HG03097 (cell line): ENCODE measurements at regions not wholly inside any gene's neighbourhood (a gene's known extent, or its start where the extent isn't known, plus 50 kb on each side); places are given as distances from the start of the nearest gene placed in this dataset.
"Not testable (repeated sequence)": the region's sequence is repeated elsewhere in the genome, so short reads cannot be mapped to it uniquely, and the experiment has no call there.

ENCODE experiments used
- ATAC-seq: cut with Tn5 transposase; IDR thresholded peaks from one replicate; pipeline ENCODE4 v1.9.1; 2021; ENCODE audit not compliant: unreplicated experiment, low FRiP score

DNA sequence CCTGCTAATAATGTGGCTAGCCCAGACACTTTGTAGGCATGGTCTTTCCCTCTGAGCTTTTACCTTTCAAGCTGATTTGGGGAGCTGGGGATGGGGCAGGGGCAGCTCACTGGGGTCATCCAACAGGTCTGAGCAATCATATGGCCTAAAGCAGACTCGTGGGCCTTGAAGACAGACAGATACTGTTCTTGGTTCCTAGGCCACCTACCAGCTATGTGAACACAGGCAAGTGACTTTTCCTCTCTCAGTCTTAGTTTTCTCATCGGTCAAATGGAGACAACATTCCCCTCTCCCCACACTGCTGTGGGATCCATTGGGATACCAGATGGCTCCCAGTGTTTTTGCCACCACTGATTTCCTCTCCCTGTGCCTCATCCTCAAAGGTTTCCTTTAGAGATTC, 181.8 kb downstream of the RRAGC start:
- no peak for ATAC-seq

DNA sequence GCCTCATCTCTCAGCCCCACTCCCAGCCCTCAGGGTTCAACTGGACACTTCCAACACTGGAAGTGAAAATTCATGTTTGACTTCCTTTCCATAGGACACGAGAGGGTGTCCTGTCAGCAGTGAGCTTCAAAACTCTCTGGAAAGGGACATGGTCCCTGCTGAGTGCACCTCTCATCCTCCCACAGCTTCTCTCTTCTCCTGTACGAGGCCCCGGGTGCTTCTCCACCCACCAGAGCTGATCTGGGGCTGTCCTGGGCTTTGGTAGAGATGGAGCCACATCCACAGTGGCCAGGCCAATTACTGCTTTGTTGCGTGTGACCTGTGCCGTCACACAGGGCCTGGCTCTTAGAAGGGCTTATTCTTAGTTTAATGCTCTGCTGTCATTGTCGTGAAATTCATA, 182.3 kb downstream of the RRAGC start:
- no peak for ATAC-seq

DNA sequence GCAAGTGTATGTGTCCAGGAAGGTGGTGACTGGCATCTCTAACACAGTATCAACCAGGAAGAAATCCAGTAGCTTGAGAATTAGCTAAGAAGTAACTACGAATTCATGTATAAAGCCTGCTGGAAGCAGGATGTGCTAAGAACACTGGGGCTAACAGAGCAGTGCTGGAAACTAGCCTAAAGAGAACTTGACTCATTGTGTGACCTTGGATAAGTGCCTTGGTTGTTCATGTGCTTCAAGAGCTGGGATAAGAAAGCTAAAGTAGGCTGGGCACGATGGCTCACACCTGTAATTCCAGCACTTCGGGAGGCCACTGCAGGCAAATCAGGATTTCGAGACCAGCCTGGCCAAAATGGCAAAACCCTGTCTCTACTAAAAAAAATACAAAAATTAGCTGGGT, 186.9 kb downstream of the RRAGC start:
- no peak for ATAC-seq

DNA sequence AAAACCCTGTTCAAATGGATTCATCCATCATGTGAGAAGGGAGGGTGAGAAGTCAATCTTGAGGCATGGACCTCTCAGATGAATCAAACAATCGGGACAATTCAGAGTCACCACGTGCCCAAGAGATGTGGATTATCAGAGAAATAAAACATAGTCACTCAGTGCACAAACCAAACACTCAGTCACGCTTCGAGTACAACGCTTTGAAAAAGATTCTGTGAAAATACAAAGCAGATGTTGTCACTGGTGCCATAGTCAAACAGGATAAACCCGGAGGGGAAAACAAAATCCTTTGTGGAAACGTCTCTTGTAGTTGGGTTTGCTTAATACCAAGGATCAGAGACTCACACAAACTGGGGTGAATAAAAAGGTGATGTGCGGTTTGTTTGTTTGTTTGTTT, 188.4 kb downstream of the RRAGC start:
- no peak for ATAC-seq

DNA sequence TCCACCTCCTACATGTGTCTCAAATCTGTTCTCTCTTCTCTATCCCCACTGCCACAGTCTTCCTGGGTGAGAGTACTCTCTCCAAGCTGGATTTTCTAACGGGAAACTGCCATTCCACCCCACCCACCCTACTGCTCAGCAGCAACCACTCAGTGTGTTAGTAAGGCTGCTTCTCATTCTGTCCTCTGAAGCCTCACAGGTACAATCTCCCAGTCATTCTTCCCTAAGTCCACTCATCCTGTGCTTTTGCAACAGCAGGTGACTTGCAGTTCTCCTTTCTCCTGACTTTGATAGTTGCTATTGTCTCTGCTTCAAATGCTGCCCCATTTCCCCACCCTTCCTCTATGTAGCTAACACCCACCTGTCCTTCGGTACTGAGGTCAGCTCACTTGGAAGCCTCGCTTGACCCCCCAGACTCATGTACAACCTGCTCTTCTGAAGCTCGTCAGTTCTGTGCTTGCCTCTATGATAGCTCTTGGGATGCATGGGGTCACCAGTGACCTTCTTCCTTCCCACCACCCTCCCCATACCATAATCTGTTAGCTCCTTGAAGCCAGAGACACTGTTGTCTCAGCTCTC, 188.9 kb downstream of the RRAGC start:
- no peak for ATAC-seq

DNA sequence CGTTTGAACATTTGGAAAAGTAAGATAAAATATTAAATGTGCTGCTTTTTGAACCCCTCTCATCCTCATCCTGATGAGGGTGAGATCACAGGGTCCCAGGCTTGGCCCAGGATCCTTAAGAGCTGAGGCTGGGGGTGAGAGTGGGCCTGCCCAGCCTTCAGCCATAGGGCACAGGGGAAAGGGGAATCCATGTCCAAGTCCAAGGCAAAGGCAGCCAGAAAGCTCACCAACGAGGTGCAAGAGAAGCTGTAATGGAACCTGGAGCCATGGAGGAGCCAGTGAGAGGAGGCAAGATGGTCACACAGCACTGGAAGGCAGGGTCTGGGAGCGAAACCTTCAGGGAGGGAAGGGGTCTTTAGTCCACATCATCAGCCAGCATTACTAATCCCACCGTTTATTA, 191.9 kb downstream of the RRAGC start:
- no peak for ATAC-seq

DNA sequence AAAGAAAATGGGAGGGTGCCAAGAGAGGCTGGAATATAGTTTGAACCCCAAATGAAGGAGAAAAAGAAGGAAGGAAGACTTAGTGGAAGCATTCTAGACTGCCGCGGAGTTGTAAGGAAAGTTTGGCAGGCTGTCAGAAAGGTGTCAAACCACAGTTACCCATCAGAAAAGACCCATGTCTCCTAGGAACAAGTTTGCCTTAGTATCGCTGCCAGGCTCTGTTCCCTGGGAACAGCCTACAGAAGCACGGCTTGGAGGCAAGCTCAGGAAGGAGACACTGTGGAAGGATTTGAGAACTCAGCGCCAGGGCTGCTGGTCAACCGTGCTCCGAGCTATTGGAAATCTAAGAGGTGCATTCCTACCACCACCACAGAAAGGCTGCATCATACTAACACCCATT, 197.4 kb downstream of the RRAGC start:
- ATAC-seq, result no peak

DNA sequence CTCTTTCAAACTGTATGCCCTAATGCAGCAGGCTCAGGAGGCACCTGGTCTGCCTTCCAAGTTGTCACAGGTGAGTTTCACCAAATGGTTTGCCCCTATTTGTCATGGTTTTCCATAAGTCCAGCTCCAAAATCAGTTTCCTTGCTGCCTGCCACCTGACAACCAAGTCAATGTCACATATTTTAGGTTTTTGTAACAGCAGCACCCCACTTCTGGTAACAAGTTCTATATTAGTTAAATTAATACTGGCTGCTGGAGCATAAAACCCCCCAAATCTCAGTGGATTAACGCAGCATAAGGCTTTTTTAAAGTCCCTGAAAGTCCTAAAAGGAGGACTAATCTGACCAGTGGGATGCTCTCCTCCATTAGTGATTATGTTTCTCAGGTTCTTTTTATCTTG, 200.7 kb downstream of the RRAGC start:
- ATAC-seq, result no peak

DNA sequence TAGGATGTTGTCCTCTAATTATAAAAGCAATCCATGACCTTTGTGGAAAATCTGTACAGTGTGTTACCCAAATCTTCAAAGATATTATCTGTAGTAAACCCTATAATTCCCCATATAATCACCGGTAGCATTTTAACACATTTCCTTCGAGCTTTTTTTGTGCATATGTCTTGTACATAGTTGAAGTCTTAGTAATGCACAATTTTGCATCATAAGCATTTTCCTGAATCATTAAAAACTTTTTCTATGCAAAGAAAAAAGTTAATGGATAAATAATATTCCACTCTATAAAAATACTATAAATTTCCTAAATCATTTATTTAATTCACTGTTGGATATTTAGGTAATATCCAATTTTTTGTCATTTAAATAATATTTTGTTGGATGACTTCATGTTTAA, 201.7 kb downstream of the RRAGC start:
- ATAC-seq, result no peak

DNA sequence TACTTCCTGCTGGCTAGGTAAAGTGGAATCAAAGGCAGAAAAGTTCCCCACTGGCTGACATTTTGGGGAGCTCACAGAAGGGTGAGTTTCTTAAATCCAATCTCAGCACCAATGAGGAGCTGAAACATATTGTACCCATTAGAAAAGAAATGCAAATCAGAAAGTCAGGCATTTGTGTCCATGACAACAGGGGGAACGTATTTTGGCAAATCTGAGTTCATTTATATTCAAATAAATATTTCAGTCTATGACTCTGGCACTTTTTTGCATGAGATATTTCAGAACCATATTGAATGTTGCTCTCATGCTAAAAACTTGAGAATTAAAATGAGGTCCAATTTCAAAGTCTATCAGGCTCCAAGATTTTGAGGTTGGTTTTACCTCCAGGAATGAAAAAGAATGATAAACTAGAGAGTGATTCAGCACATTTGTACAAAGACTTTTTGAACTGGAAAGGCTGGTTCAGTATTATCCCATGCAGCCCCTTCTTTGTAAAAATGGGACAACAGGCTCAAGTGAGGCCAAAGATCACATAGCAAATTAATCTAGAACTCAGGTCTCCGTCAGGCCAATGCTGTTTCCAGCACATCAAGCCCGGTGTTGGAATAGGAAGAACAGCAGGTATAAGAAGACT, 202.2 kb downstream of the RRAGC start:
- no peak for ATAC-seq

DNA sequence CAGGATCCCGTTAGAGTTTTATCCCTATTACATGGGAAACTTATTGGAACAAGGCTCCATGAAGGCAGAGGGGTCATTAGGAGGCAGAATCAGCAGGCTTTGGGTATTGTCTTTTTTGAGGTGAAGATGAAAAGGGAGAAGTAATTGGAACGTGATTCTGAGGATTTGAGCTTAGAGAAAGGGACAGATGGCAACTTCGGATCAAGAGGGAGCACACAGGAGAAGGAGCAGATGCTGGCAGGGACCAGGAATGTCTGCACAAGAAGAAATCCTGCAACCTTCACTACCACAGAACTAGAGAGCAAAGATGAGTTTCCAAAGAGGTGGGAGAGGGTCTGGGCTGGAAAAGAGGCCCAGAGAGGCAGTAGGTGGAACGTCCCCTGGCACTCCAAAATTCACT, 202.8 kb downstream of the RRAGC start:
- ATAC-seq, result no peak

DNA sequence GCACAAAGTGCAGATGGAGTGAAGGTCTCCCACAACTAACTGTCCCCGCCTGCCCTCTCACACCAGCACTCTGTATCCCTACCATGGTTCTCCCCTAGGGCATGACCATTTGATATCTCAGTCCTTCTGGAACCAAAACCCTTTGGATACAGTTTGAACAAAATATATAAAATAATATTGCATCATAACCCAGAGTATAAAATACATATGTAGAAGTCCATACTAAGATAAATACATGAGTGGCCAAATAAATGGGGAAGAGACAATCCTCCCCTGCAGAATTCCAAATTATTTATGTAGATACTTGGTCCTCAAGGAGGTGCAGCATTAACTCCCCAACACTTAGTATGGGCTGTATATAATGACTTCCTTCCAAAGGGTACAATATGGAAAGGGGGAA, 207.4 kb downstream of the RRAGC start:
- ATAC-seq, result no peak

DNA sequence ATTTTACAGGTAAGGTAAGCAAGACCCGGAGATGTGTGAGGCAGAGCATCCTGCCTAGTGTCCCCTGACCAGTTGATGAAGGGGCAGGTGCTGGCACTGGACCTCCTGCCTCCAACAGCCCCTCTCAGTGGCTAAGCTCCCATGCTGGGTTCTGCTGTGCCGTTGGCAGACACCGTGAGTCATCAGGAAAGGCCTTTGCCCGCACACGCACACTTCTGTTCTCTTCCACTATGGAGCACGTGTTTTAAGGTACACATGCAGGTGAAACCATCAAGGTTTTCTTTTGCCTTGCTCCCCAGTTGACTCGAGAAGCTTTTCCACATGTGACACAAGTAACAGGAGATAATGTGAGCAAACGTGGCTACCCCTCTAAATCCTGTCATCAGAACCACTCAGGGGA, 207.9 kb downstream of the RRAGC start:
- ATAC-seq, result no peak

DNA sequence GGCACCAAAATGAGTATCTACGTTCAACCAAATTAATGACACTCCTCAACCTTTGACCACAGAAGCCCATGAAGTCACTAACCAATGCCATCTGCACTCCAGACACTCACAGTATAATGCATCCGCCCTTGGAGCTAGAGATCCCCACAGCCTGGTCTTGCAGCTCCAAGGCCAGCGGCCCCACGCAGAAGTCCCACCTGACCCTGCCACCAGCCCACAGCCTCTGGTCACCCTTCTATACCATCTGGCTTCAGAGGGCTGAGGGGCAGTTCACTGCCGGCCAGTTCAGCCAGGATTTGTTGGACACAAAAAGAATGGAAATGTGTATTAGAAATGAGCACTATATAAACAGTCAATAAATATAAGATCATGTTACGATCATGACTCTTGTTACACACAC, 211.2 kb downstream of the RRAGC start:
- ATAC-seq, result no peak

DNA sequence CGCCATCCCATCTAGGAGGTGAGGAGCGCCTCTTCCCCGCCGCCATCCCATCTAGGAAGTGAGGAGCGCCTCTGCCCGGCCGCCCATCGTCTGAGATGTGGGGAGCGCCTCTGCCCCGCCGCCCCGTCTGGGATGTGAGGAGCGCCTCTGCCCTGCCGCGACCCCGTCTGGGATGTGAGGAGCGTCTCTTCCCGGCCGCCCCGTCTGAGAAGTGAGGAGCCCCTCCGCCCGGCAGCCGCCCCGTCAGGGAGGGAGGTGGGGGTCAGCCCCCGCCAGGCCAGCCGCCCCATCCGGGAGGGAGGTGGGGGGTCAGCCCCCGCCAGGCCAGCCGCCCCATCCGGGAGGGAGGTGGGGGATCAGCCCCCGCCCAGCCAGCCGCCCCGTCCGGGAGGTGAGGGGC, 212.2 kb downstream of the RRAGC start:
- not testable (repeated sequence) for ATAC-seq

DNA sequence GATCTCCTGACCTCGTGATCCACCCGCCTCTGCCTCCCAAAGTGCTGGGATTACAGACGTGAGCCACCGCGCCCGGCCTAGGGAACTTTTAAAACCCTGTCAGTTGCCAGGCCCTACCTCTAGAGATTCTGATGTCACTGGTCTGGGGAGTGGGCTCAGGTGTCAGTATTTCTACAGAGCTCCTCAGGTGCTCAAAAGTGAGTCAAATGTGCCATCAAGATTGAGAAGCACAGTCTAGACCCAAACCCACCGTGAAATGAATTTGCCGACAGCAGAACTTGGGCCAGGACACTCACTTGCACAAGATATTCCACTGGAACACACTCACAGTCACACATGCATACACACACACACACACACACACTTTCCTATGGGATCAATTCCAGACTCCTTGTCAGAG, 215.5 kb downstream of the RRAGC start:
- ATAC-seq, result no peak

DNA sequence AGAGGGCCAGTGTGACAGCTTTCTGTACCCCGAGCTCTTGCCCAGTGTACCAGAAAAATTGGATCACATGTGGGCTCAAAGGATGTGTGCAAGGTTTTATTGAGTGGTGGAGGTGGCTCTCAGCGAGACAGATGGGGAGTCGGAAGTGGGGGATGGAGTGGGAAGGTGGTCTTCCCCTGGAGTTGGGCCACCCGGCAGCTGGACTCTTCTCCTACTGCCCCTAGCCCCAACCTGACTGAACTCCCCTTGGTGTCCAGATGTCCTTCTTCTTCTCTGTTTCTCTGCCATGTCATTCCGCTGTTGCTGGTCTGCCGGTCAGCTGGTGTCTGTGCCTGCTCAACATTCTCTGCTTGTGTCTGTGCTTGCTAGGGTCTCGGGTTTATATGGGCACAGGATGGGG, 217.9 kb downstream of the RRAGC start:
- no peak for ATAC-seq

DNA sequence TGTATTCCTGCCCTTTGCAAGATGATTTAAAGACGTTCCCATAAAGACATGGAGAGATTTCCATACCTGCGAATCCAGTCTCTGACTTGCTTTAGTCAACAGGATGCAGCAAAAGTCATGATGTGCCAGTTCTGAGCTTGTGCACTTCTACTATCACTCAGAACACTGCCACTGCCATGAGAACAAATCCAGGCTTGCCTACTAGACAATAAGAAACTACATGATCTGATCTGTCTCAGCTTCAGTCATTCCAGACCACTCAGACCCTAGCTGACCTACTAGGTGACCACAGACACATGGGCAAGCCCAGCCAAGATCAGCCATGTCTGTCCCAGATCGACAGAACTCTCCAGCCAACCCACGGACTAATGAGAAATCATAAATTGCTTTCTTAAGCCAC, 219.2 kb downstream of the RRAGC start:
- no peak for ATAC-seq

DNA sequence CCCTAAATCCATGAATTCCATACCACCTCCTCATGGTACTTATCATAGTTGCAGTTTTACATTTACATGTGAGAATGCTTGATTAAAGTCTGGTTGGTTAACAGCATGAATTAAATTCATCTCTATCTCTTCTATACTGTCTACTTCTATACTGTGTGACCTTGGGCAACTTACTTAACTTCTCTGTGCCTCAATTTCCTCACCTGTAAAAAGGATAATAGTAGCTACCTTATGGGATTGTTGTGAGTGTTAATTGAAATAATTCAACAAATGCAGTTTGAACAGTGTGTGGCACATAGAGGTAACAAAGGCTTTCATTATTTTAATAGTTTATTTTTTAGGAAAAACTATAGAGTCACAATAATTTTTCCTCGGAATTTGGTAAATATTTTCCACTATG, 231.3 kb downstream of the RRAGC start:
- no peak for ATAC-seq

DNA sequence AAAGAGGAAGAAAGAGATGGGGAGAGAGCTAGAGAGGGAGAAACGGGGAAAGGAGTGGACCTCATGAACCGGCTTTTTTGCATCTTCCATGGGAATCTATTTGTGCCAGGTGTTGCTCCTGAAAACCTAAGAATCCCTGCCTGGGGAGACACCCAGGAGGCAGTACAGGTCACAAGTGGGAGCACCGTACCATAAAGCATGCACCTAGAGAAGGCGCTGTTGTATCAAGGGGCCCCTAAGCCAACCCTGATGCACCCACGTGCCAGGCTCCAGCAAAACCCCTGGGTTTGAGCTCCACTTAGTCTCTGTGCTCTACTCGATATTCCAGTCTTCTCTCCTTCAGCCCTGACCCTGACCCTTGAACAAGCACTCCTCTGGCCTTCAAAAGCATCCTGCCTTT, 233.6 kb downstream of the RRAGC start:
- no peak for ATAC-seq

DNA sequence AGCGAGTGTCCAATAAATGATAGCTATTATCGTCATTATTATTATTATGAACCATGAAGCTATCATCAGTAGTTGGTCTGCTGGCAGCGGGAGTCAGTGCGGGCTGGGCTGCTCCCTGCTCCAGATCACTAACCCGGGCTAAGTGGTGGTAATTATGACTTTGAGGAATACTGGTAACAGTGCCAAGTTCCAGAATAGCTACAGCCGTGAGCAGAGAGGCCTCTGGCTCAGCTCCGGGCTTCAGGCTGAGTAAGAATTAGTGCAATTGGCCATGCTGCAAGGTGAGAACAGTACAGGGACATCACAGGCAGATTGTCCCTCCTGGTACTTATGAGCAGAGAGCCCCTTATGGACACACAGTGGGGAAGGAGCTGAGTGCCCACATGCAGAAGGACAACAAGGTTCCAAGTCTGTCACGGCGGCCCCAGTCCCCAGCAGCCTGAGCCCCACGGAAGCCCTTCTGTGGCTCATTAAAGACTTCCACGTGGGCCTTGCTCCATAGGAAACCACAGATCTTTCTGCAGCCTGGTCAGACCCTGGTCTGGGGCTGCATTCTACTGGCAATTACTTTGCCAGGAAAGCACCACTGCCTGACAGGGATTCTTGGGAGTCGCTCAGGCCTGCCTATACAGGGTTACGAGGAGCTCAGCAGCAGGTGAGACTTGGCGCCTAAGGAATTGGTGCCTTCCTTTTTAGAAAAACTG, 235.1 kb downstream of the RRAGC start:
- ATAC-seq, result no peak

DNA sequence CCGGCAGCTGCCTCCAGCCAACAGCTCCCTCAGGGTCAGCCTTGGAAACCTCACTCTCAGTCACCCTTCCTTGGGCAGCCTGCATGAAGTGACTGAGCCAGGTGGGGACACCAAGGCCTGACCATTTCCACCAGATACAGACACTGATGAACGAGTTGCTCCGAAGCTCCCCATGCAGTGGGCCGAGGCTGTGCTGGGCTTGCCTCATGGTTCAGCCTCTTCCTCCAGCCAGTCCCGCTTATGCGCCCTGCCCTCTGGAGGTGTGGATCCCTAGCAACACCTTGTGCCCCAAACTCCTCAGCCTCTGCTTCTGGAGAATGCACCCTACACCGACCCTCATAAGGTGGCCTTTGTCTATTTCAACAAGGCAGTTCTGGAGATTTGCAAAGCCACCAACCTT, 236.0 kb downstream of the RRAGC start:
- ATAC-seq, result no peak
